ENCODE measurements at regions not wholly inside any gene's neighbourhood (a gene's known extent, or its start where the extent isn't known, plus 50 kb on each side); places are given as distances from the start of the nearest gene placed in this dataset.

DNA sequence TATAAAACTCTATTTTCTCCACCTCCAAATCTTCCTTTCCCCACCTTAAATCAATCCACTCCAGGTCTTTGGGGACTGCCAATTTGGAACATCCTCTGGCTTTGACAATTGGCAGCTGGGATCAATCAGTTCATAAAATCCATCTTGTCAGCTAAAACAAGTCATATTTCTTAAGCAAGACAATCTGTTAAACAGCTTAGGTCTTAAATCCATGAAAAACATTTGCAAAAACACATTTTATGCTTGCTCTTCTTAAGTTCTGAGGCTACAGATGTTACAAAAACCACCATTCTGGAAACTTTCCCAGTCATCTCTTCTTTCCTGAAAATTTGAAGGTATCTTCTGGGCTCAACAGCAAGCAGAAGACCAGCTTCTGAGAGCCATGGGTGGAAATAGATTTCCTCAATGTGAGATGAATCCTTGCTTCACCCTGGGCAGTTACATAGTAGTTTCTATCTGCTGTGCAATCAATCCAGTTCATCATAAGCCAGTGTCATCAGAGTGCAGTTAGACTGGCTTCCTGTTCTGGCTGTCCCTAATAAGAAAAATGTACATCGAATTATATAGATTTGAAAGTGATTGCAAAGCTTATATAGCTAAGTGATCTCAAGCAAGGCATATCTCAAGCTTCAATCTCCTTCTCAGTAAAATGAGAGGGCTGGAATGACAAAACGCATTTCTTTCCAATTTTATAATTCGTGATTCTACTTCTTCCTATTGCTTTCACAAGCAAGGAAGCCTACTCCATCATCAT is 402.7 kb upstream of the INTU start:
- TF ChIP-seq, protein P1, sequence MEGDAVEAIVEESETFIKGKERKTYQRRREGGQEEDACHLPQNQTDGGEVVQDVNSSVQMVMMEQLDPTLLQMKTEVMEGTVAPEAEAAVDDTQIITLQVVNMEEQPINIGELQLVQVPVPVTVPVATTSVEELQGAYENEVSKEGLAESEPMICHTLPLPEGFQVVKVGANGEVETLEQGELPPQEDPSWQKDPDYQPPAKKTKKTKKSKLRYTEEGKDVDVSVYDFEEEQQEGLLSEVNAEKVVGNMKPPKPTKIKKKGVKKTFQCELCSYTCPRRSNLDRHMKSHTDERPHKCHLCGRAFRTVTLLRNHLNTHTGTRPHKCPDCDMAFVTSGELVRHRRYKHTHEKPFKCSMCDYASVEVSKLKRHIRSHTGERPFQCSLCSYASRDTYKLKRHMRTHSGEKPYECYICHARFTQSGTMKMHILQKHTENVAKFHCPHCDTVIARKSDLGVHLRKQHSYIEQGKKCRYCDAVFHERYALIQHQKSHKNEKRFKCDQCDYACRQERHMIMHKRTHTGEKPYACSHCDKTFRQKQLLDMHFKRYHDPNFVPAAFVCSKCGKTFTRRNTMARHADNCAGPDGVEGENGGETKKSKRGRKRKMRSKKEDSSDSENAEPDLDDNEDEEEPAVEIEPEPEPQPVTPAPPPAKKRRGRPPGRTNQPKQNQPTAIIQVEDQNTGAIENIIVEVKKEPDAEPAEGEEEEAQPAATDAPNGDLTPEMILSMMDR (IDR thresholded peaks at IDR 0.05; ENCODE audit: borderline replicate concordance, extremely low read depth, insufficient read depth), result no peak
- H3K36me3 ChIP-seq (ENCODE audit: control insufficient read depth in 2 of 3, insufficient read depth in 3 of 3, low read length in 3 of 3), result no peaks in the 10 kb centered on the region
- no peak overlapping the region for H3K9ac ChIP-seq (ENCODE audit: low read length in 3 of 3)
- intact Hi-C loops (cut with DNase I), result no loop called here
- H3K27me3 ChIP-seq (ENCODE audit: control insufficient read depth, insufficient read depth, low read length), result no peaks in the 10 kb centered on the region
- no peaks in the 10 kb centered on the region for H3K9me3 ChIP-seq (ENCODE audit: control insufficient read depth in 2 of 3, insufficient read depth in 1 of 3, low read length in 3 of 3)
- no peak overlapping the region for H3K4me3 ChIP-seq (ENCODE audit: low read length in 3 of 3)
- H3K27ac ChIP-seq (ENCODE audit: low read depth in 2 of 2, low read length in 2 of 2), result no peak overlapping the region
- H3K4me1 ChIP-seq (ENCODE audit: control insufficient read depth in 2 of 3, insufficient read depth in 2 of 3, low read depth in 1 of 3, low read length in 3 of 3), result no peaks in the 10 kb centered on the region
- DNase-seq (no peak), FAIRE-seq (no peak)

DNA sequence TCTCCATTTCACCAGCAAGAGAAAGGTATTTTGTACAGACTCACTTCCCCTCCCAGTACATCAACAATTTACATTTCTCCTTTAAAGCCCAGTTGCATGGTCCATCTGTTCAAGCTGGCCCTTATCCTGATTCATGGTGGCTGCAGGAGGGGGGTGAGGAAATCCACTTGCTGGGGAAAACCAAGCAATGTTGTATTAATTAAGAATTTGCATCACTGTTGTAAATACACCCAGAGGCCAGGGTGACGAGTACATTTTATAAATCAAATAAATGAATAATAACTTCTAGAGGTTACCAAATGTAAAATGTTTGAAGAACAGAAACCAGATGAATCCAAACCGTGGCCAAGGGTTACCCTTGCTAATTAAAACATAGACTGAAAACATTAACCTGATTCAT is 395.9 kb upstream of the INTU start:
- Histone ChIP-seq H3K9me3 (ENCODE audit: control insufficient read depth in 2 of 3, insufficient read depth in 1 of 3, low read length in 3 of 3) (no peaks in the 10 kb centered on the region), H3K4me3 (ENCODE audit: low read length in 3 of 3) (no peak overlapping the region), H3K36me3 (ENCODE audit: control insufficient read depth in 2 of 3, insufficient read depth in 3 of 3, low read length in 3 of 3) (no peaks in the 10 kb centered on the region), H3K4me1 (ENCODE audit: control insufficient read depth in 2 of 3, insufficient read depth in 2 of 3, low read depth in 1 of 3, low read length in 3 of 3) (no peaks in the 10 kb centered on the region), H3K27ac (ENCODE audit: low read depth in 2 of 2, low read length in 2 of 2) (no peak overlapping the region), H3K27me3 (ENCODE audit: control insufficient read depth, insufficient read depth, low read length) (no peaks in the 10 kb centered on the region), H3K9ac (ENCODE audit: low read length in 3 of 3) (no peak overlapping the region)
- FAIRE-seq (no peak), DNase-seq (peak in 2 of 5 donors; percentile 25 to 76)
- intact Hi-C loops (cut with DNase I), result no loop called here
- TF ChIP-seq, protein P1 (IDR thresholded peaks at IDR 0.05; ENCODE audit: borderline replicate concordance, extremely low read depth, insufficient read depth), result no peak

DNA sequence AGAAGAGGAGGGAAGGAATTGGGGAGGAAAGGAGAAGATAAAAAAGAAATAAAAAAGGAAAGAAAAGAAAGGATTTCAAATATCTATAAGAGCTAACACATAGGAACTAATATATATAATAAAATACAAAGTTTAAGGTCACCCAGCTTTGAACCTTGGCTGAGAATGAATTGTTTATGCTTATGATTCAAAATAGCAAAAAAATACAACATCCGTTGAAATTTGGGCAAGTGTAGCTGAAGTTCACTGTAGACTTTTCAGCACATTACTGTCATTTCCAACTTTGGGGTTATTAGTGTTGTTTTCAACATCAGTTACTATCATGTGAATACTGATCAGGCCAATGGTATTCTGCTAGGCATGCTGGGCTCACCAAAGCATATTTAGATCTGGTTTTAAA is 395.2 kb upstream of the INTU start:
- H3K36me3 ChIP-seq (ENCODE audit: control insufficient read depth in 2 of 3, insufficient read depth in 3 of 3, low read length in 3 of 3), result no peaks in the 10 kb centered on the region
- no peaks in the 10 kb centered on the region for H3K27me3 ChIP-seq (ENCODE audit: control insufficient read depth, insufficient read depth, low read length)
- no peak overlapping the region for H3K9ac ChIP-seq (ENCODE audit: low read length in 3 of 3)
- no peak overlapping the region for H3K4me3 ChIP-seq (ENCODE audit: low read length in 3 of 3)
- H3K9me3 ChIP-seq (ENCODE audit: control insufficient read depth in 2 of 3, insufficient read depth in 1 of 3, low read length in 3 of 3), result no peaks in the 10 kb centered on the region
- FAIRE-seq (no peak), DNase-seq (peak in 2 of 5 donors; percentile 5 to 42)
- no peak overlapping the region for H3K27ac ChIP-seq (ENCODE audit: low read depth in 2 of 2, low read length in 2 of 2)
- no peaks in the 10 kb centered on the region for H3K4me1 ChIP-seq (ENCODE audit: control insufficient read depth in 2 of 3, insufficient read depth in 2 of 3, low read depth in 1 of 3, low read length in 3 of 3)
- TF ChIP-seq, protein P1 (IDR thresholded peaks at IDR 0.05; ENCODE audit: borderline replicate concordance, extremely low read depth, insufficient read depth), result no peak
- intact Hi-C loops (cut with DNase I), result no loop called here

All from kidney (tissue), 13 donors.